ENCODE measurements at regions not wholly inside any gene's neighbourhood (a gene's known extent, or its start where the extent isn't known, plus 50 kb on each side); places are given as distances from the start of the nearest gene placed in this dataset.
A peak's percentile ranks its signal among the peaks of the same experiment; 100 is the strongest.

- peak; percentile 62 for DNase-seq (ENCODE audit: low read depth)
- TF ChIP-seq CTCF (IDR thresholded peaks at IDR 0.05; ENCODE audit: low read length, missing control alignments), result no peak
- H3K4me3 ChIP-seq (replicated peaks; ENCODE audit: low read depth, low read length), result no peak overlapping the region
Measured at GRCh38 chr18:8469544-8470130, 139.6 kb upstream of the RAB12 start.

DNA sequence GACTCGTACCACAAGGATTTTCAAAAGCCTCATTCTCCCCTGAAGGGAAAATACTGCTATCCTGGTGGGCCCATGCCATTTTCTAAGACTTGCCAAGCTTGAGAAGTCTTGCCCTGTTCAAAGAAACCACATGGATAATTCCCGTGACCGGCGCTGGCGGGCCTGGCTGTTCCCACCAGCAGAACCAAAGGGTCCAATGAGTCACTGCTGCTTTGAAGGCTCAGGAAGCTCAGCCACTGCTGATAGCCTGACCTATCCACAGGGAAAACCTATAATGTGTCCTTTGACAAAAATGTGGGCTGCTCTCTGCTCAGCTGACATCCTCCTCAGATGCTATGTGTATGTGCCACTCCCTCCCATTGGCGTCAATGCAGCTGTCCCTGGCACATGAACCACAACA, 137.9 kb upstream of the RAB12 start:
- no peak overlapping the region for H3K4me3 ChIP-seq (replicated peaks; ENCODE audit: low read depth, low read length)
- DNase-seq (ENCODE audit: low read depth), result no peak
- no peak for TF ChIP-seq CTCF (IDR thresholded peaks at IDR 0.05; ENCODE audit: low read length, missing control alignments)

GRCh38 chr18:8474661-8475060, 134.6 kb upstream of the RAB12 start:
- no peak for TF ChIP-seq CTCF (IDR thresholded peaks at IDR 0.05; ENCODE audit: low read length, missing control alignments)
- DNase-seq (ENCODE audit: low read depth), result no peak
- H3K4me3 ChIP-seq (replicated peaks; ENCODE audit: low read depth, low read length), result no peak overlapping the region

GRCh38 chr18:8477615-8478014, 131.6 kb upstream of the RAB12 start:
- no peak for TF ChIP-seq CTCF (IDR thresholded peaks at IDR 0.05; ENCODE audit: low read length, missing control alignments)
- DNase-seq (ENCODE audit: low read depth), result no peak
- no peak overlapping the region for H3K4me3 ChIP-seq (replicated peaks; ENCODE audit: low read depth, low read length)

GRCh38 chr18:8478166-8478967, 130.9 kb upstream of the RAB12 start:
- DNase-seq (ENCODE audit: low read depth), result peak; percentile 62
- peak; percentile 94 for TF ChIP-seq CTCF (IDR thresholded peaks at IDR 0.05; ENCODE audit: low read length, missing control alignments)
- H3K4me3 ChIP-seq (replicated peaks; ENCODE audit: low read depth, low read length), result no peak overlapping the region

DNA sequence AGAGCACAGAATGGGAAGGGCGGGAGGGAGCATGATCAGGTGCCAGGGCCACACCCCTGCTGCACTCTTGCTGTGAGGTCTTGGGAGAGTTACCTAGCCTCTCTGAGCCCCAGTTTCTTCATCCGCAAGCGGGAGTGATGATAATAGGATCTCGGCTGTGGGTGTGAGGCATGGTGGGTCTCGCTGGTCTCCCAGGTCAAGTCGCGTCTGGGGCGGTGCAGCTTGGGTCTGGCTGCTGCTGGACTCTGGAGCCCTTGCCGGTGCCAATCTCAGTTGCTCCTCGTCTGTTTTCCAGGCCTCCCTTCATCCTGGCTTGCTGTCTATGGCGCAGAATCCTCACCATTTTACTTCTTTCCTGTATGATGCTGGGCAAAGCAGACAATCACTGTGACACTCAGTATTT, 130.3 kb upstream of the RAB12 start:
- no peak for TF ChIP-seq CTCF (IDR thresholded peaks at IDR 0.05; ENCODE audit: low read length, missing control alignments)
- DNase-seq (ENCODE audit: low read depth), result no peak
- H3K4me3 ChIP-seq (replicated peaks; ENCODE audit: low read depth, low read length), result no peak overlapping the region

DNA sequence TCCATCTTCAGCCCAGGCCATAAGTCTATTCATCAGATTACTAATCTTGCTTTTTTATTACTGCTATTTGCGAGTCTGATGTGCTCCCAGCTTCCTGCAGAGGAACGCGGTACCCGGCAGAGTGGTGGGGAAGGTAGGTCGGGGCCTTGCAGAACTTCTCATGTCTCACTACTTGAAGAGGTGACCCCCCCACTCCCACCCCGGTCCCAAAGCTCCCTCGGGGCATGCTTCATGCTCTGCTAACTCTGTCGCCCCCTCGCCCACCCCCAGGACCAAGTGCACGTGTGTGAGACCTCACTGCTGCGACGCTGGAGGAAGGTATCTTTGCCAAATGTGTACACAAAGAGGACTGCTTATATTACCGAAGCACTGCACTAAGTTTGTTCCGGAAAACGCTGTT, 129.4 kb upstream of the RAB12 start:
- no peak for TF ChIP-seq CTCF (IDR thresholded peaks at IDR 0.05; ENCODE audit: low read length, missing control alignments)

More for the DNA sequence above, 129.4 kb upstream of the RAB12 start:
- no peak overlapping the region for H3K4me3 ChIP-seq (replicated peaks; ENCODE audit: low read depth, low read length)
- no peak for DNase-seq (ENCODE audit: low read depth)

All from fibroblast of pulmonary artery (primary cell).